ENCODE measurements at regions not wholly inside any gene's neighbourhood (a gene's known extent, or its start where the extent isn't known, plus 50 kb on each side); places are given as distances from the start of the nearest gene placed in this dataset.

DNA sequence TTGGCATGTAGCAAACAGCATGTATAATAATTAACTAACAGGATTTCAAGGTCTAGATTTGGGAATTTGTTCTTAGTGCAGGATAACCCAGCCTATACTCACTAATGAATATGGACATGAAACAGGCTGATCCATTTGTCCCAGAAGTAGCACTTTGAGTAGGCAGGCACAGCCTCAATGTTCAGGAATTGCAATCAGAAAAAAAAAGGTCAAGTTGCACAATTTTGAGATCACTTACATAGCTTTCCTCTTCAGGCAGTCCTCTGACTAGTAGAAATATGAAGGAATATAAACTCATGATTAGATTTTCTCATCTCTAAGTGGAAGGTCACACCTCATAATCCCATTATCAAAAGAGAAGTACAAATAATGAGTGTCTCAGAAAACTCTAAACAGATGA, 921.4 kb upstream of the CELF2 start:
- no peak for DNase-seq (ENCODE audit: low read depth in 2 of 2)

- DNase-seq (ENCODE audit: low read depth in 2 of 2): no peak
These were observed 920.8 kb upstream of the CELF2 start for GRCh38 chr10:10096898-10097297.

GRCh38 chr10:10101106-10101505, 916.6 kb upstream of the CELF2 start:
- DNase-seq (ENCODE audit: low read depth in 2 of 2): no peak

DNA sequence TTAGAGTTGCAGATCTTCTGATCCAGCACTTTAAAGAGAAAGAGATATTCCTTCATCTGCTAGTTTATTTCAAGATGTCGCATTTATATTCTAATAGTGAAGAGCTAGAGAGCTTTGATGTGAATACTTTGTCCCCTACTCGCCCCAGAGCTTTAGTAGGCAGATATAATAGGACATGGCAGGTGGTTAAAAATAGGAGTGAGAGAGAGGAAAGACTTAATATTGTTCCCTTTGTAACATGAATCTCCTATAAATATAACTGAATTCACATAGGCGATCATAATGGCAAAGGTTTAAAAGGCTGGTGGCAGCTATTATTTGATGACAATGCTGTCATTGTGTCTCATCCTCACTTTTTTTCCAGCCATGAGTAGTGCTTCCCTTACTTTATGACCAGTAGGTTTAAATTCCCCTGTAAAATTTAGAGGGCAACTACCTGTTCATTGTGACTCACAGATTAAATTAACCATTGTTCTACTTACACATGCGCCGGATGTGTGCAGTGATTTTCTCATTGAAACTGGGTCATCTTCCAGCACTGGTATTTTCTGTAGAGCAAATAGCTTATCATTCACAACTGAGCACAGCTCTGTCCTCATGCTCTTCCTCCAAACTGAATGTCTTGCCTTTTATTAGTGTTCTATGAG, 906.7 kb upstream of the CELF2 start:
- no peak for DNase-seq (ENCODE audit: low read depth in 2 of 2)

GRCh38 chr10:10118131-10118530, 899.5 kb upstream of the CELF2 start:
- DNase-seq (ENCODE audit: low read depth in 2 of 2): no peak

GRCh38 chr10:10120671-10121070, 897.0 kb upstream of the CELF2 start:
- no peak for DNase-seq (ENCODE audit: low read depth in 2 of 2)

DNA sequence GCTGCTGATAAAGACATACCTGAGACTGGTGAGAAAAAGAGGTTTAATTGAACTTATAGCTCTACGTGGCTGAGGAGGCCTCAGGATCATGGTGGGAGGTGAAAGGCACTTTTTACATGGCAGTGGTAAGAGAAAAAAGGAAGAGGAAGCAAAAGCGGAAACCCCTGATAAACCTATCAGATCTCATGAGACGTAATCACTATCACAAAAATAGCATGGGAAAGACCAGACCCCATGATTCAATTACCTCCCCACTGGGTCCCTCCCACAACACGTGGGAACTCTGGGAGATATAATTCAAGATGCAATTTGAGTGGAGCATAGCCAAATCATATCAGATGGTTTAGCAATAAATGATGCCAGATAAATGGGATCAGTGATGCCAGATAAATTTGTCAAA, 892.0 kb upstream of the CELF2 start:
- no peak for DNase-seq (ENCODE audit: low read depth in 2 of 2)

DNA sequence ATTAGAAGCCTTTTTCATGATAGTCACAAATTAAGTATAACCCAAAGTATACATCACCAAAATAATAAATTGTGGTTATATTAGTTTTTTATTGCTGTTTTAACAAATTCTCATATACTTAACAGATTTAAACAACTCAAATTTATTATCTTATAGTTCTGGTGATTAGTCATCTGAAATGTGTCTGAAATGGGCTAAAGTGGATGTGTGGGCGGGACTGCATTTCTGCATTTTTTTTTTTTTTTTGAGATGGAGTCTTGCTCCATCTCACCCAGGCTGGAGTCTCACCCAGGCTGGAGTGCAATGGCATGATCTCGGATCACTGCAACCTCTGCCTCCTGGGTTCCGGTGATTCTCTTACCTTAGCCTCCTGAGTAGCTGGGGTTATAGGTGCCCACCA, 891.5 kb upstream of the CELF2 start:
- no peak for DNase-seq (ENCODE audit: low read depth in 2 of 2)

DNA sequence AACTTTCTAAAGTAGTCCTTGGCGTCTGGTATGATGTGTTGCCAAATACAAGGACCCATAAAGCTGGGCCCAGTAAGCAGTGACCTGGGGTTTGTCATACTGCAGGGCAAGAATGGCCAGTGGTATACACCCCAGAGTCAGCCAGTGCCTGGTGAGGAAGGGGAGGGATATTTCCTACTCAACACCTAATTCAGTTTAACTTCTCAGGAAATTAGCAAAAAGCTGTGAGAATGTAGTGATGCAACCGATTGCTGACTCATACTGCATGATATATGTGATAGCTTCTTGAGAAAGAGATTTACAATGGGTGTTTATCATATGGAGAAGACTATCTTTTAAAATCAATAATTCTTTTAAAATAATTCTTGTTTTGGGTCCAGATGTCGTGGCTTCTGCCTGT, 889.3 kb upstream of the CELF2 start:
- DNase-seq (ENCODE audit: low read depth in 2 of 2): no peak

DNA sequence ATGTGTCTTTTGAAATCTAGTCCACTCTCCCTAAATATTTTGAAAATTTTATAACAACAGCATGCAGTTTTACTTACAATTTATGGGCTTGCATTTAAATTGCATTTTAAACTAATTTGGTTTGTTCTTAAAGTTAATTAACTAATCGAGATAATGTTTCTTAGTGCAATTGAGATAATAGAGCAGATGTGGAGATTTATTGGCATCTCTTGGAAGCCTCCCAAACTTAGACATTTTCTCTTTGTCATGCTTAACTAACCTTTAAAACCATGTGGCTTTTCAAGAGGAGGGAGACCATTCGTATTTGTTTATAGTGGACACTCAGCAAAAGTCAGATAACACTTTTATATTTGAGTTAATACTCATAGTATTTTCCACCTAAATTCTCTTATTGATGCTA, 887.0 kb upstream of the CELF2 start:
- DNase-seq (ENCODE audit: low read depth in 2 of 2): no peak

- DNase-seq (ENCODE audit: low read depth in 2 of 2): no peak
These were observed 885.7 kb upstream of the CELF2 start for GRCh38 chr10:10132009-10132408.

DNA sequence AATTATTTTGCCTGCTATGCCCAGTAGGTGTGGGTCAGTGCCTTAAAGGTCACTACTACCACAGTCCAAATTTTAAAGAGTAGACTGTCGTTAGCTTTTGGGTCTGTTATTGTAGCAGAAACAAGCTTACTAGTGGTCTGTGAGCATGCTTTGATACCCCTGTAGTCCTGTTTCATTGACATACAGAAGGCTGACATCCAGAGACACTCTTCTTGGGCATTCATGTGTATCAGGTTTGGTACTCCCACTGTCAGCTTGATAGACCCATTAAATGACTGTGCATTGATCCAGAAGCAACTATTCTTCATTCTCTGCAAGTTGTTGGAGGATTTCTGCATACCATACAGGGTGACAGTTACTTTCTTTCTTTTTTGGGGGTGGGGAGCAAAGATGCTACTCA, 884.4 kb upstream of the CELF2 start:
- DNase-seq (ENCODE audit: low read depth in 2 of 2): no peak

GRCh38 chr10:10138685-10139084, 879.0 kb upstream of the CELF2 start:
- DNase-seq (ENCODE audit: low read depth in 2 of 2): no peak

DNA sequence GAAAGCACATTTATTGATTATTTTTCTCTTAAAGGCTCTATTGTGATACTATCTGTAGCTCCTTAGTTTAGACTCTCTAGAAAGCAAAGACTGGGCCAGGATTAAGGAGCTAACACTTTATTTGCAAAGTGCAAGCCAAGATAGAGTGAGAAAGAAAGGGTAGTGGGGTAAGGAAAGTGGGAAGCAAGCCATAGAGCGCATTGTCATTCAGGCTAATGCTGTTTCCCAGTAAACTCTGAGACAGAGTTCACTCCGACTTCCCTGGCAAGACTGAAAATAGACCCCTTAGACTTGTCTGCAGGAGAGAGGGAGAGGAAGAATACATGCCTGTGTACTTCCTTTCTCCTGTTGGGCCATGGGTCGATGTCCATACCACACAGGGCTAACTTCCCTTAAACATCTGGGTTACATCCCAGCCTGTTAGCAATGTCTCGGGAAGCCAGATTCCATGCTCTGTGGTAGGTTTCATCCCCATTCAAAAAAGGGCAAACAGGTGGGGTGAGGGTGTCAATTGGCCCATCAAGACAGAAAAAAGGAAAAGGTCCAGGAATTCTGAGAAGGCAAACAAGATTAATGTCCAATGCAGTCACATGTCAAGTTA, 875.8 kb upstream of the CELF2 start:
- DNase-seq (ENCODE audit: low read depth in 2 of 2): no peak

GRCh38 chr10:10146604-10147003, 871.1 kb upstream of the CELF2 start:
- DNase-seq (ENCODE audit: low read depth in 2 of 2): no peak

DNA sequence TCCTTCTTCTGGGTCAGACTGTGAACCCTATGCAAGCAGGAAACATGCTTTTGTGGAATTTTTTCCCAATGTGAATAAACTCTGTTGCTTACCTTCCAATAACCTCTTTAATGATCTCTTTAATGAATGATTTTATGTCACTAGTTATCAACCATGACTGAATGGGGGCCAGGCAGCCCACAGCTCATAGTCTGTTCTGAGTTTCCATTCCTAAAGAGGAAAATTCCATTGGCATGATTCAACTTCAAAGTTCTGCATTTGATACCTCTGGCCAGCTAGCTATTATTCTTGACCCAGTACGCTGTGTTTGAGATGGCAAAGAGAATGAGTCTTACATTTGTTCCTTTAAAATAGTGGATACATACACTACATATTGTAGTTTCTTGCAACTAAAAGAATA, 867.8 kb upstream of the CELF2 start:
- DNase-seq (ENCODE audit: low read depth in 2 of 2): no peak

DNA sequence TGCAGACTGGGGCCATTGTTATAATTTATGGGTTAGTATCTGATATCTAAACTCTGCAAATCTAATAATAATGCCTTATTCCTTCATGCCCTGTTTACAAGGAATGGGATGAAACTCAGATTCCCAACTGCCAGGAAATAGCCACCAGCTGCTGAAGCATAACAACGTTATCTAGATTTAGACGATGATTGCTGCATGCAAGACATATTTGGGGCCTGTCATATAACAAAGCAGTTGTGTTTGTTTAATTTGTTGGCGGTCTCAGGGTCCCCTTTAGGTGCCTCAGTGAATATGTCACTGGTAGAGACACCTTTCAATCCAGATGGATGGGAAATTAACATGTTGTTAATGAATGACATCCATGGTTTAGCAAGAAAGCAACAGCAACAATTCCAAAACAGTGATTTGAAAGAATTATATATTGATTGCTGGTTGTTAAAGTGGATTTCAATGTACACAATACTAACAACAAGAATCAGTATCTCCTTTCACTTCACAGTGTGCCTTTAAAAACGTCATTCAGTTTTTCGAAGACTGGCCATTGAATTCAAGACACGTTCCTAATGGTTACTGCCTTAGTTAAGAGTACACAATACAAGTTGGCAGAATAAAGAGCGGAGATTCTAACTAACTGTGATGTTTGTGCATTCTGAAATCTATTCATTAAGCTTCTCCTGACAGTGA, 860.6 kb upstream of the CELF2 start:
- no peak for DNase-seq (ENCODE audit: low read depth in 2 of 2)

GRCh38 chr10:10160821-10161312, 856.8 kb upstream of the CELF2 start:
- no peak for DNase-seq (ENCODE audit: low read depth in 2 of 2)

DNA sequence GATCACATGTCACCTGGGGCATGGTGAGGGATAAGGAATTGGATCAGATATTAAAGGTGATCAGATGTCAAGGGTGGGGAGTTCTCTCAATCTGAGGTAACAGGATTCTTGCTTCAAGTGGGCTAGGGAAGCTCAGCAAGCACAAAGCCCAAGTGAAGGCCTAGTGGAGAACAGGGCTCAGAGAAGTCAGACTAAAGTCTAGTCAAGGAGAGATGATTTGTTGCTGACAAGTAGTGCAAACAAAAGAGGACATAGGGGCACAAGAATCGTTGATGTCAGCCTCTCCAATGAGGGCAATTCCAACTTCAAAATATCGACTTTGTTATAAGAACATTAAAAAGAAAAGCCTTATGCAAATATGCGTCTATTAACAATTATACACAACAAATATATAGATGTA, 852.8 kb upstream of the CELF2 start:
- DNase-seq (ENCODE audit: low read depth in 2 of 2): no peak

GRCh38 chr10:10165415-10165814, 852.3 kb upstream of the CELF2 start:
- DNase-seq (ENCODE audit: low read depth in 2 of 2): no peak

DNA sequence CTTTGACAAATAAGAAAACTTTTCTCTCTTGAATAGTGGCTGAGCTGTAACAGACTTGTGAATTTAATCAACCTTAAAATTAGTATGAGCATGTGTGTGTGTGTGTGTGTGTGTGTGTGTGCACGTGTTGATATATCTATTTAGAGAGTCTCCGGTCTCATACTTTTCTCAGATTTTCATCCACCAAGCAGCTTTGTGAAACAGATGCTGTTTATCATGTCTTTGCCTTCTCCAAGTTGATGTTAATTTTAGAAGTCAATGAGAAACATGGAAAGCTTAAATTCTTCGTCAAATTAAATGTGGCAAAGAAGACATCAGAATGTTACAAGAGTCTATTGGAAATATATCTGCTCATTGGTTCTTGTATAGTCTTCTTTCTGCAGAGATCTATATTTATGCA, 839.2 kb upstream of the CELF2 start:
- no peak for DNase-seq (ENCODE audit: low read depth in 2 of 2)

GRCh38 chr10:10193848-10194247, 823.8 kb upstream of the CELF2 start:
- DNase-seq (ENCODE audit: low read depth in 2 of 2): no peak

GRCh38 chr10:10196701-10197100, 821.0 kb upstream of the CELF2 start:
- DNase-seq (ENCODE audit: low read depth in 2 of 2): no peak

Measured in activated CD4-positive, alpha-beta T cell treated with anti-CD3 and anti-CD28 coated beads for 24 hours (primary cell).